Left hindlimb (tissue), 1 donor: ENCODE measurements at regions not wholly inside any gene's neighbourhood (a gene's known extent, or its start where the extent isn't known, plus 50 kb on each side); places are given as distances from the start of the nearest gene placed in this dataset.
"Not testable (repeated sequence)": the region's sequence is repeated elsewhere in the genome, so short reads cannot be mapped to it uniquely, and the experiment has no call there.

Source experiments
- DNase-seq: peaks from one replicate; pipeline ENCODE4 v3.0.0-alpha.2; 2018

DNA sequence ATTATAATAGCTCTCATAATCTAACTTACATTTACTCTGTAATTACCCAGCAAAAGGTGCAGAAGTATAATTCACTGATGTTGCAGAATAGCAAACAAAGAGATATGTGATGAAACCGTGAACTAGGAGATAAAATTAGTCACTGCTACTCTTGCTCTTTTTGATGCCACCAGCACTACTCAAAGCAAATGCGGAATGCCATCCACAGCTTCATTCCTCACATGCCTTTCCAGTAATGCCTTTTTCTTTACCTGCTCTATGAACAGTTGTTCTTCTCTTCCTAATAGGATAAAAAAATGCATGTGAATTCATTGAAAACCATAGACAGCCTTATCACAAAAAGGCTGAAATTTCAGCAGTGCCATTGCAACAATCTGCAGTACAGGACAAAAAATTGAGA is 1129.5 kb downstream of the DIAPH3 start:
- DNase-seq: no peak

DNA sequence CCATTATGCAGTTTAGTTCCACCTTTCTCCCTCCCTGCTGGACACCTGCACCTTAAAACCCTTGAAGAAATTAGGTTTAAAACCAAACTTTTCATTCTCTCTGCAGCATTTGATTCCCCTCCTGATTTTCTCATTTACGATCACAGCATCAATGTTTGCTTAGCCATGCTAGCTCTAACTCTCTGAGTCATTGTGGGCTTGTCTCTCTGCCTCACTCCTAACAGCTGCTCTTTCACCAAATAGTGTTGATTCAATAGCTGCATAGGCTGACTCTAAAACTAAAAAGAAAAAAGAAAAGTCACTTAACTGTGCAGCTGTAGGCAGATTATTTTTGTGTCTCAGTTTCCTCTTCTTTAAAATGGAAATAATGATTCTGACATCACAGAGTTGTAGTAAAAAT is 1124.9 kb downstream of the DIAPH3 start:
- no peak for DNase-seq

DNA sequence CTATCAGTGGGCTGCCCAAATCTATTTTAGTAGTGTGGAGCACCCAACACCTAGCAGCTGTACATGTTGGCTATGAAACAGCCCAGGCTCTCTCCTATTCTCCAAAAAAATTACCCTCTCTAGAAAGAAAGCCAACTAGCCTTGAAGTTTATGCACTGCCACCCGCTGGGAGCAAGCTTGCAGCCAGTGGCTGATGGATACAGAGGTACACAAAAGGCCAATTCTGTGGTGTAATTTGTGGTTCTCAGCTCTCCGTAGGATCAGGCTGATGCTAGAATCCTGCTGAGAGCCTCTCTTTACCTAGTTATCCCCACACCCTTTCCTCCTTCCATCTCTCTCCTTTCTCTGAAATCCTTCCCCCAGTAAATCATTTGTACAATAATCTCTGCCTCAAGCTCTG is 1120.7 kb downstream of the DIAPH3 start:
- DNase-seq: no peak

DNA sequence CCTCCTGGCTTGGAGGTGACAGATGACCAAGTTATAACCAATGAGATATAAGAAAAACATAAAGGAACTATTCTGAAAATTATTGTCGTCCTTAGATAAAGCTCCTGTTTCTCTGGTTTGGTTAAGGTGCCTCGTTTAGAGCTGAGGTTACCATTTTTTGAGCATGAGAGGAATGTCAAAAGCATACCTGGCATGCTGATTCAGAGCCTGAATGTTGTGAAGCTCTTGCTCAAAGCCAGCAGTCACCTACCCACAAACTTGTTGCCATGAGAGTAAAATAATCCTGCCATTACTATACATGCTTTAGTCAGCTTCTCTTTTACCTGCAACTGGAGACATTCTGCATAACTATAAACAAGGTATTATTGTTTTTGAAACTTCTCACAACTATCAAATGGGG is 1116.2 kb downstream of the DIAPH3 start:
- DNase-seq: no peak

DNA sequence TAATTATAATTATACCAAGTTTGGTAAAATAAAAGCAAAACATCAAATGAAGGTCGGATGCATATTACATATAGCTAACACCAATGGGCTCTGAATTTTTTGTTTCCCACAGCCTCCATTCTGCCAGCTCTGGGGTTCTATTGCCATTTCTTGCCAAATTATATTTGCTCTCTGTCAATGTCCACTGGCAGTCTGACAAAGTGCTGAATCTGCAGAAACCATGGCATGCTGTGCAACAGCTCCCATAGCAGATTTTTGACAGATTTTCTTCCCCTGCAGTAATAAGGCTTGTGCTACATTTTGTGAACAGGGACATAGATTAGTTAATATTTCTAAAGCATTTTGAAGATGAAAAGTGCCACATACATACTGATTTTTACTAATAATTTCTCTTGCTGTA is 1102.1 kb downstream of the DIAPH3 start:
- DNase-seq: no peak

DNA sequence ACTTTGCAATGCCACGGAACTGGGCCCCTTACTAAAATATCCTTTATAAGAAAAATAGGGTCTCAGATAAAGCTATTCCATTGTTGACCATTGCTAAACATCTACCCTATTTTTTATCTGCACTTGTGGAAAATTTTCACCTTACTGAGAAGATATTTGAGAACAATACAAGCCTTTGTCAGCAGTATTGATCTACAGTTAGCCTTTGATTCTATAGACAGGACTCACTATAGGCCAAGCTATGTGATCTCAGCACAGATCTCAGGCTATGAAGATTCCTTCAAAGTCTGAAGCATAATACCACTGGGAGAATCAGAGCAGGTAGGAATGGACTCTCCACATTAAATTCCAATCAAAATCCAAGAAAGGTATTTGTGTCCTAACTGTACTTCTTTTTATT is 1099.7 kb downstream of the DIAPH3 start:
- DNase-seq: no peak

DNA sequence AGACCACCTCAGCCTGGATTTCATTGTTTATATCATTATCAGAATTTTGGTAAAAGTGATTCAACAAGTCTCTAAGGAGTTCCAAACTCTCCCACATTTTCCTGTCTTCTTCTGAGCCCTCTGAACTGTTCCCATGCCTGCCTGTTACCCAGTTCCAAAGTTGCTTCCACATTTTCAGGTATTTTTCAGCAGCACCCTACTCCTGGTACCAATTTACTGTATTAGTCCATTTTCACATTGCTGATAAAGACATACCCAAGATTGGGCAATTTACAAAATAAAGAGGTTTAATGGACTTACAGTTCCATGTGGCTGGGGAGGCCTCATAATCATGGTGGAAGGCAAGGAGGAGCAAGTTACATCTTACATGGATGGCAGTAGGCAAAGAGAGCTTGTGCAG is 1087.3 kb downstream of the DIAPH3 start:
- not testable (repeated sequence) for DNase-seq

DNA sequence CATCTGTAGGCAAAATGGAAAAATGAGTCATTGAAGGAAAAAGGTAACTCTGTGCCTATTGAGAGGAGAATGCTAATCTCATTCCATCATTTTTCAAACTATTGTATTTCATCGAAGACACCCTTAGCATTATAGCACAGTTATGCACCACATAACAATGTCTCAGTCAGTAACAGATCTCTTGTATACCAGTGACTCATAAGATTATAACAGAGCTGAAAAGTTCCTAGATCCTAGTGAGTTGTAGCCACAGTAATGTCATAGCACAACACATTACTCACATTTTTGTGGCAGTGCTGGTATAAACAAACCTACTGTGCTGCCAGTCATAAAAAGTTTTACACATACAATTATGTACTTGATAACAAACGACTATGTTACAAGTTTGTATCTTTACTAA is 1077.6 kb downstream of the DIAPH3 start:
- DNase-seq: no peak

DNA sequence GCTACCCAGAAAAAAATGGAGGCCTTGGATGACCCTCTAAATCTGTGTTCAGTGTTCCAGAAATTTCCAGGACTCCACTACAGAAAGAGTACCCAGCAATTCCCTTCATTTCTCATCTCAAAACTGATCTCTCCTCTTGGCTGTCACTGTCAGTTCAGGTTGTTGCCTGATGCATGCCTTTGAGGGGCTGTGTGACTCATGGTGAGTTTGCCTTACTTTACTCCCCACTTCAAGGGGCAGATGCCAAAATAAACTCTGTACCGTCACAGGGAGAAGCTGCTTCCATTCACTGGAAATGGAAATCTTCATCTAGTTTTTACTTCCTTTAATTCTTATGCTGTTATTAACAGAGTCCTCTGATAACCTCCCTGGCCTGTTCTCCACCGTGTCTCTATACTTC is 1075.0 kb downstream of the DIAPH3 start:
- DNase-seq: no peak

DNA sequence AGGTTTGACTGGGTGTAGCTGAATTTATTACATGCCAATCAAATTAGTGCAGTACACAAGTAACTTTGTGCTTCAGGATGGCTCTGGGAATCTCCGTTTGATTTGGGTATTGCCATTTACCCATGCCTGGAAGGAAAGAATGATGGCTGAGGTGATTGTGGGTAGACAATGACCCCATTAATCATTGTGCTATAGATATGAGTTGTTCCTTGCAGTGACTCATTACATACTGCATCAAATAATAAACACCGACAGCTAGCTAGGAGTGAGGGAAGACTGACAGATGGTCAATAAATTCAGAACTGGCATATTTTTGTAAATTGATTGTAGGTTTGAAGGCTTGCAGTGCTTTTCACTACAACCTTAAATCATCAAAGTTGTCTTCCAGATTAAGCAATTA is 1069.5 kb downstream of the DIAPH3 start:
- no peak for DNase-seq

DNA sequence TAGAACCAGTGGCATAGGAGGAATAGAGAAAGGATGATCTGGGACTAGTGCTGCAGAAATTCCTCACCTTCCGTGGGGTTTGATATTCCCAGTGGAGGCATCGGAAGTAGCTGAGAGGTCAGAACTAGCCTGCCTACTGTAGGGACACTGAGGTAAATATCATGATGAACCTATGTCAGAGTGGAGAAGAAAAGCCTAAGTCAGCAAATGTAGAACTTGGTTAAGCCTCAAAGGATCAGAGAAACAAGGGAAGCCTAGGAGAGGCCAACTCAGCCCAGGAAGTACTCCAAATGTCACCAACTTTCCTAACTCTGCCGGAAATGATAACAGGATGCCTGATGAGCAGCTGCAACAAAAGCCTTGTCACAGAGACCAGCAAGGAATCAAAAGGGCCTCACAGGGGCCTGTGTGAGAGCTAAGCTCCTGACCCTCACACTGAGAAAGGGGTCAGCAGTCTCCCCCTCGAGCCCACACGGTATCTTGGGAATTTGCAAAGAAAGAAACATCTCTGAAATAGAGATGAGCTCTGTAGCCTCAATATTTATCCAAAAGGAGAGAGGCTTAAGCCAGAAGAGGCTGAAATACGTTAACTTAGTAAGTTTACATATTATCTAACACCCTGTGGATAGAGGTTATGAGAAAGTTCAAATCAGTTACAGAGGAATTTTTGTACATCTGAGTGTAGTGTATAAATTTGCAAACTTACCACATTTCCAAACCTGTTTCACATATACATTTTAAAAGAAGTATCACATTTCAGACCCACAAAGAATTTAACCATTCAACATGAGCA is 1064.3 kb downstream of the DIAPH3 start:
- DNase-seq: no peak

DNA sequence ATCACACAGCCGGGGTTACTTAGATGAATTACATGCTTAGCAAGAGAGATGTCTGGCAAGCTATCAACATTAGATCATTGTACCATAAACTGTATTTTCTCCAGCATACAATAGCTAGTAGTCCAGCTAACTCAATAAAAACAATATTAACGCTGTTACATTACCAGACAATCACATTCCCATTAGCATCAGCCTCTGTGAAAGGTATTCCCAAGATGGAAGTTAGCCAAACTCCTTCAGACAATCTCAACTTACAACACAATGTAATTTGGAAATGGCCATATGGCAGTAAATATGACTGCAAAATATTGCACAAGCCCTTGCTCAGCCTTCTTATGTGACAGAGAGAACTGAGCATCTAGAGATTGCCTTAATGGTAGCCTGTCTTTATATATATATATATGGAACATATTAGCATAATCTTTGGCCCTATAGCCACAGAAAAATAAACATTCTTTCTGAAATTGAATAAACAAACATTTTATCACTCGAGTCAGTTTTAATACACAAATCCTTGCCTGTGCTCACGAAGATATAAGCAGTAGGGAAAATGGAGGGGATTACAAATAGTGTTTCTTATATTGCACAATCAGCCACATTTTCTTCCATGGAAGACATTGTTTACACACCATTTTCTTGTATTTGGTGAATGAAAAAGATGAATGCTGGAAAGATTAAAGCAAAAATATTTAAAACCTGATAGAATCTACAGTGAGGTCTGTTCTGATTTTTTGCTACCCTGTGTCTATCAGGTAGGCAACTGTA is 1060.5 kb downstream of the DIAPH3 start:
- no peak for DNase-seq

DNA sequence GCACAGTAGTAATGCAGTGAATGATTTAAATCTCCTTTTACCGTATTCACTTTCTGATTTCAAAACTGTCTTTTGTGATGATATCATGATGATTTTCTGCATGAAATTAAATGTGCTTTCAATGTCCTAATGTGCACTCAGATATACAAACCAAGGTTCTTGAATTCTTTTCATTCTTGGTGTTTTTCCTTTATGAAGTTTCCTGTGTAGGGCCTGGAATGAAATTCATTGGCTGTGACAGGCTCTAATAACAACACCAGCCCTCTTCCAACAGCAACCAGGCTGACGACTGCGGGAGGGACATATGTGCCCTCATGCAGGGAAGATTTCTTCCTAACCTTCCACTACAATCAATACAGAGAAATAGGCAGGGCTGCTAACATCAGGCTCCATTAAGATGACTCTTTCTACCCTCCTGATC is 1052.0 kb downstream of the DIAPH3 start:
- DNase-seq: no peak

DNA sequence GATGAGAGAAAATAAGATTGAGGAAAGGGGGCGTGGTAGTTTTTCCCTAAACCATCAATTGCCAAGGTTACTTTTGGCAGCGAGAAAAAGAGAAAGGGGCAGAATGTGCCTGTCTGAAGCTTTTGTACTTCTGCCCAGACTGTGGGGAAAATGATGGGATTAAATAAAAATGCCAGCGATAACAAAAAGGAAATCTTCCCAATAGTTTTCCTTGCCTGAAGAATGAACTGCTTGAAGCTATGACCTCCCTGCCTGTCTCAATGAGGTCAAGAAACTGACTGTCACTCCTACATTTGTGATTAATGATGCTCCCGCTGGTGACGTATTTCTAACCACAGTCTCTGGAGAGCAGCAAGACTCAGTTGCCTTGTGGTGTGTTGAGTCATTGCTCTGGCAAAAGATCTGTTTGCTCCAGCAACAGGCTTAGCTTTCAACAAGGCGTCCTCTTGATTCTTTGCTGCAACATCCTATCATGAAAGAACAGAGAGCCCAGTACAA is 1051.5 kb downstream of the DIAPH3 start:
- DNase-seq: peak; percentile 47

DNA sequence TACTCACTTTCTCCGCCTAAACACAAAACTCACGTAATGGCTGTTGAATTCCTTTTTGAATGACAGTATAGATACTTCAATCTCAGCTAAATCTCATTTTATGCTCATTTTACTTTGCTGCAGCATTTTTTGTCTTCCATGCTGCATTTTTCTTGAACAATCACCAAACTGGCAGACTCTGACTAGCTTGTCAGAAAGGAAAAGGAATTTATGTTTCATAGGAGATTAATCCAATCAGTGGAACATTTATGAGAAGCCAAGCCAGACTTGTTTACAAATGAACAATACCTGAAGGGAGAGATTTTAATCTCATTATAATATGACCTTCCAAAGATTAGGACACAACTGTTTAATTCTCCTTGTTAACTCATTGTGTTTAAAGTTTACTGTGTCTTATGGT is 1044.3 kb downstream of the DIAPH3 start:
- DNase-seq: no peak

DNA sequence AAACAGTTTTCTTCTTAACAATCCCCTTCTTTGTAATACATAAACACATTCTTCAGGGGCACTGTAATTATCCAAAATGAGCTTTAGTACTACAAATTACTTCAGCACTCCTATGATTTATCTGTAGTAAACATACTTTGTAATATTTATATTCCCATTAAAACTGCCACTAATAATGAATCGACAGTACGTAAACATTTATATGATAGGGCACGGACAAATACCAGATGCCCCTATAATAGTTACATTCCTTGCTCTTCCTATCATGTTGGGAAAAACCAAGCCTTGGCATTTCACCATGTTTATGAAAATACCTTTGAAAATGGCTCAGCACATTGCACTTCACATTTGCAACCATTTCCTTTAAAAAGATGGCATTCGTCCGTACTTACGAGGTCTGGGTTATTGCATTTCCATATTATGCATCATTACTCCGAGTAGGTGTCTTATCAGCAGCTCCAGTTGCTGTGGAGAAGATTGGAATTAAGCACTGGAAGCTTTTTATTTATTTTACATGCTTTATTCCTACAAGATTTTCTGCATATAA is 1043.4 kb downstream of the DIAPH3 start:
- DNase-seq: no peak

DNA sequence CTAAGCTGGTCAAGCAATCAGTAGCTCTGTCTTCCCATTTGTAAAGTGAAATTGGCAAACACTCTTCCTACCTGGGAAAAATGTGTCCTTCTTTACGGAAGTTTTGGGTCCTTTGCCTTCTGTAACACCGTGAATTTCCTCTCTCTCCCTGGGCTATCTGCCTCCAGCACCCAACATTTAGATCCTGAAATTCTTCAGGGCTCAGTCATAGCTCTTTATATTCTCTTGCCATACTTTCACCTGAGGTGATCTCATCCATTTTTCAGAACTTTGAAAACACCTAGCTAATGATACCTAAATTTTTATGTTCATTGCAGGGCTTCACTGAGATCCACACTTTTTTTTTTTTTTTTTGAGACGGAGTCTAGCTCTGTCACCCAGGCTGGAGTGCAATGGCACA is 1042.2 kb downstream of the DIAPH3 start:
- DNase-seq: no peak

DNA sequence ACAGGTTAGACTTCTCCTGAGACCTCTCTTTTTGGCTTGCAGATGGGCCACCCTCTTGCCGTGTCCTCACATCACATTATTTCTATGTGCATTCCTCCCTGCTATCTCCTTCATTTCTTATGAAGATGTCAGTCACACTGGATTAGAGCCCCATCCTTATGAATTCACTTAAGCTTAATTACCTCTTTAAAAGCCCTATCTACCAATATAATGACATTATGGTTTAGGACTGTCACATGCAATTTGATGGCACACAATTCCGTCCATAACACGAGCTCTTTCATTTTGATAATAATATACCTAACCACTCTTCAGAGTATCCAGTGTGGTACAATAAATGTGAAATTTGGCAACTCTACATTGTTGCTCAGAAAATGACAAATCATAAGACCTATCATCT is 1037.3 kb downstream of the DIAPH3 start:
- DNase-seq: no peak

DNA sequence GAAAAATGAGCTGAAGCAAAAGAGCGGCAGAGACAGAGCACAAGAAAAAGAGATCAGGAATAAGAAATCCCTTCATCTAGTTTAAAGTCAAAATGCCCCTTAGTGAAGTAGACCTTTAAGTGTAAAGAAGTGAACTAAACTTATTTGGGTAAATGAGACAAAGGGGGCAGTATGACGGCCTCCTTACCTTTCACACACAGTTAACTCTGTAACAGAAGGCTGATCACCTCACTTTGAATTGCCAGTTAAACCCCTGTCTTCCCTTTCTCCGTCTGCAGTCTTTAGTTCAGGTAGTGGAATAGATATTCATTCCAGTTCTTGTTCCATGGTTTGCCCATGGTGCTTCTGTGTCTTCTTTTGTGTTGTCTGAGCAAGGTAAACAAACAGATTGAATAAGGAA is 1029.8 kb downstream of the DIAPH3 start:
- DNase-seq: no peak

DNA sequence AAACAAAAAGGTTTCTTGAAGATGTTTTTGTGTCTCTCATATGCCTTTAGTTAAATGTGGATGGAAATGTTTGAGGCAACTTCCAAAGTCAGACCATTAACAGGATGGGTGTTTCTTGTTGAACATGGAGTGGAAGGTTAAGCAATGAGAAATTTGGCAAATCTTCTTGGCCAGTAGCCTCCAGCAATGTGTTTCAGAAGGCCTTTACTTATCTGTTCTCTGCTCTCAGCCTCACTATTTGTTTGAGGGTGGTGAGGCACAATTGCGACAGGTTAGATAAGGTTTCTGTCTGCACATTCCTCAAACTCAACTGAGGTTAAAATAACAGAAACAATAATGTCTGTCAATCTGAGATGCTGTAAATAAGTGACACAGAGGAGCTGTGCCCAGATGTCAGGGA is 1019.0 kb downstream of the DIAPH3 start:
- DNase-seq: no peak

DNA sequence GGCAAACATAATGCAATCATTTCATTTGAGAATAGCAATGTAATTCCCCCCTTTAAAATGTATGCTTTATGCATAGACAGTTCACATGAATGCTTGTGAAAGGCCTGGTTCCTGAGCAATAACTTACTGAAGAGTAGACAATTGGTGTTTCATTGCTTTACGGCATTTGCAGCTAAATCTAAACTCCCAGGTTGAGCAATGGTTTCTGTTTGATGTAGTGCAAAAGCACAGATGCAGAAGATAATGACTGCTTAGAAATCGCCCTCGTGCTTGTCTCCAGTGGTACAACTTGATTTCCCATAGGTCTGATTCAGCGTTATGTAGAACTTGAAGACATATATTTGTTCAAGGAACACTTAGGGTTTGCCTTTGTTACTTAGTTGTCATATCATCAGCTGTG is 1018.3 kb downstream of the DIAPH3 start:
- DNase-seq: no peak

DNA sequence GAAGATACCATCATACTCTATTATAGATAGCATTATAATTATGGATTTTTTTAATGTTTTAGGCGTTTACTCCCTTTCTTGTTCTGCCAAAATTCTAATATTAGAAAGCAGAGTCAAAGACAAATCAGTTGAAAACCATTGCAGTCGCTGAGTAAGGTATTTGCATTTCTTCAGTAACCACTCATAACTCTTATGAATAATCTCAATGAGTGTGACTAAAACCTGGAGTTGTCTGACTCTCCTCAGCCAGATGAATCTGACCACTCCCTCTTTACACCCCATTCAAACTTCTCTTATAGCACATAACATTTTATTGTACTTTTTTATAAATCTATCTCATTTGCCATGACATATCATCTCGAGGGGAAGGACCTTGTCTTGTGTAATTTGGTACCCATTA is 1006.5 kb downstream of the DIAPH3 start:
- no peak for DNase-seq

DNA sequence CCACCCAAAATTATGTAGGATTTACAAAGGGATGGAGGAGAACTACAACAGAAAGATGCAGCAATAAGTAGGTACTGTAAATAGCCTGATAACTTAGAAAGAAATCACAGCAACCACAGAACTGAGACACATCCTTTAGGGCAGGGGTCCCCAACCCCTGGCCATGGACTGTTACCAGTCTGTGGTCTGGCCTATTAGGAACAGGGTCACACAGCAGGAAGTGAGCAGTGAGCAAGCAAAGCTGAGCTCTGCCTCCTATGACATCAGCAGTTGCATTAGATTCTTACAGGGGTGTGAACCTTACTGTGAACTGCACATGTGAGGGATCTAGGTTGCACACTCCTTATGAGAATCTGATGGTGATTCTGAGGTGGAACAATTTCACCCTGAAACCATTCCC is 997.6 kb downstream of the DIAPH3 start:
- DNase-seq: no peak

DNA sequence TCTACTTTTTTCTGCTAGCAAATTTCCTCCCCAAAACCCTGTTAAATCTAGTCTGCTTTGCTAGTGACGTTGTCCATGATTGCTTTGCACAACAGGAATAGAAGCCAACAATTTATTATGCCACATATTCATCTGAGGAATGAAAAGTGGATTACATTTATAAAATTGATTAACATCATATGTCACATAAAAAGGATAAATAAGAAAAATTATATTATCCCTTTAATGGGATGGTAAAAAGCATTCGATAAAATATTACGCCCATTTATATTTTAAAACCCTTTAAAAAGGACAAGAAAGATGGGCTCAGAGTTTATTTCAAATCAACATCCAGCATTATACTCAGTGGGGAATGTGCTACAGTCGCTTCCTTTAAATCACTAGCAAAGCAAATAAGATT is 991.7 kb downstream of the DIAPH3 start:
- DNase-seq: no peak
